ENCODE measurements at regions not wholly inside any gene's neighbourhood (a gene's known extent, or its start where the extent isn't known, plus 50 kb on each side); places are given as distances from the start of the nearest gene placed in this dataset.

DNA sequence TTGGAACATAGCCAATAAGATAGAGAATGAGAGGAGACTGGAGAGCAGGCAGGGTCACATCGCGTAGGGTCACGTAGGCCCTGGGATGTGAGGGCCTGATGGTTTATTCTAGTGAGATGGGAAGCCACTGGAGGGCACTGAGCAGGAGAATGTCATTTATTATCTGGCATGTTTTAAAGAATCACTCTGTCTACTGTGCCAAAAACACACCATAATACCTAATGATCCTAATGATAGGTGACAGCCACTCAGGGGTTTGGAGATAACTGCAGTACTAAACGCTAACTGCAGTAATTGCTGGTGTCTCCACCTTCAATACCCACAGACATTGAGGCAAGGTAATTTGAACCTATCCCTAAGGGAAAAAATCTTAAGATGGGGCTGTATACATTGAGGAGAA lies 185.4 kb downstream of the TTLL7 start:
- no peak for TF ChIP-seq POLR2A (IDR thresholded peaks at IDR 0.05)
- TF ChIP-seq, protein P1, sequence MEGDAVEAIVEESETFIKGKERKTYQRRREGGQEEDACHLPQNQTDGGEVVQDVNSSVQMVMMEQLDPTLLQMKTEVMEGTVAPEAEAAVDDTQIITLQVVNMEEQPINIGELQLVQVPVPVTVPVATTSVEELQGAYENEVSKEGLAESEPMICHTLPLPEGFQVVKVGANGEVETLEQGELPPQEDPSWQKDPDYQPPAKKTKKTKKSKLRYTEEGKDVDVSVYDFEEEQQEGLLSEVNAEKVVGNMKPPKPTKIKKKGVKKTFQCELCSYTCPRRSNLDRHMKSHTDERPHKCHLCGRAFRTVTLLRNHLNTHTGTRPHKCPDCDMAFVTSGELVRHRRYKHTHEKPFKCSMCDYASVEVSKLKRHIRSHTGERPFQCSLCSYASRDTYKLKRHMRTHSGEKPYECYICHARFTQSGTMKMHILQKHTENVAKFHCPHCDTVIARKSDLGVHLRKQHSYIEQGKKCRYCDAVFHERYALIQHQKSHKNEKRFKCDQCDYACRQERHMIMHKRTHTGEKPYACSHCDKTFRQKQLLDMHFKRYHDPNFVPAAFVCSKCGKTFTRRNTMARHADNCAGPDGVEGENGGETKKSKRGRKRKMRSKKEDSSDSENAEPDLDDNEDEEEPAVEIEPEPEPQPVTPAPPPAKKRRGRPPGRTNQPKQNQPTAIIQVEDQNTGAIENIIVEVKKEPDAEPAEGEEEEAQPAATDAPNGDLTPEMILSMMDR (IDR thresholded peaks at IDR 0.05): no peak
- H3K4me3 ChIP-seq: no peak overlapping the region
- H3K4me1 ChIP-seq: no peaks in the 10 kb centered on the region
- intact Hi-C loops (cut with DNase I; ENCODE audit: low total_unique reads): no loop called here
- H3K27ac ChIP-seq: no peak overlapping the region
- no peak for DNase-seq
- no peaks in the 10 kb centered on the region for H3K9me3 ChIP-seq
- no peaks in the 10 kb centered on the region for H3K36me3 ChIP-seq
- H3K27me3 ChIP-seq: no peaks in the 10 kb centered on the region

DNA sequence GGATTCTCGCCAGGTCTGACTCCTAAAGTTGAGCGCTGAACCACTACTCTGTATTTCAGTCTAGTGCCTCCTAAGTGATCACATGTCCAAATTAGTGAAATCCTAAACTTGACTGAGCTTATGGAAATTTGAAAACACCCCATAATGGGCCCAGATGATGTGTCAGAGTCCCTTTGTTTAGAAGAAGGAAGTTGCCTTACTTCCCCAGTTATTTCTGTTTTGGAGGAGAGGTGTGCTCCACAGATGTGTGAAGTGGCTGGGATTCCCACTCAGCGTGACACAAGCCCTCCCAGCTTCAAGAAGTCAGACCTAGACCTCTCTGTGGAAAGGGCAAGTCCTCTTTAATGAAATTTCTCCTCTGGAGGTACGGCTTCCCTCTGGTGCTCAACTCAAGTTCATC lies 188.8 kb downstream of the TTLL7 start:
- no peak overlapping the region for H3K4me3 ChIP-seq
- no peaks in the 10 kb centered on the region for H3K27me3 ChIP-seq
- DNase-seq: no peak

DNA sequence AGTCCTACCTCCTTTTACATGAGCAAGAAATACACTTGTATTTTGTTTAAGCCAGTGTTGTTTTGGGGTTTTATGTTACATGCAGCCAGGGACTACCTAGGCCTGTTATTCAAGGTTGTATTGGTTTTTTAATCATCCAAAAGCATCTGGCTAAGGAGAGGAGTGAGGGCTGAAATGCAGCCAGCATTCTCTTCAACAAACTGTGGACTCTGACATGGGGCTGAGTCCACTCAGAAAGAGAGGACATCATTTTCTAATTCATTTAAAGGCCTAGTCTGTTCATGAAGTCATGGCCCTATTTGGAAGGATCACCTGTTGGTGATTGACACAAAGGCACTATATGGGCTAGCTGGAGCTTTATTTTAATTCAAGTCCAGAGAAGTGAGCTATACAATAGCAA lies 190.4 kb downstream of the TTLL7 start:
- no peaks in the 10 kb centered on the region for H3K27me3 ChIP-seq
- no peaks in the 10 kb centered on the region for H3K4me1 ChIP-seq
- no peak for TF ChIP-seq POLR2A (IDR thresholded peaks at IDR 0.05)
- TF ChIP-seq, protein P1 (IDR thresholded peaks at IDR 0.05): no peak
- H3K4me3 ChIP-seq: no peak overlapping the region
- H3K9me3 ChIP-seq: no peaks in the 10 kb centered on the region
- intact Hi-C loops (cut with DNase I; ENCODE audit: low total_unique reads): no loop called here
- H3K27ac ChIP-seq: no peak overlapping the region
- no peaks in the 10 kb centered on the region for H3K36me3 ChIP-seq
- DNase-seq: no peak

More for the DNA sequence above, 188.8 kb downstream of the TTLL7 start:
- intact Hi-C loops (cut with DNase I; ENCODE audit: low total_unique reads): no loop called here
- no peaks in the 10 kb centered on the region for H3K9me3 ChIP-seq
- TF ChIP-seq, protein P1 (IDR thresholded peaks at IDR 0.05): no peak
- no peak for TF ChIP-seq POLR2A (IDR thresholded peaks at IDR 0.05)
- no peaks in the 10 kb centered on the region for H3K4me1 ChIP-seq
- no peak overlapping the region for H3K27ac ChIP-seq
- no peaks in the 10 kb centered on the region for H3K36me3 ChIP-seq

DNA sequence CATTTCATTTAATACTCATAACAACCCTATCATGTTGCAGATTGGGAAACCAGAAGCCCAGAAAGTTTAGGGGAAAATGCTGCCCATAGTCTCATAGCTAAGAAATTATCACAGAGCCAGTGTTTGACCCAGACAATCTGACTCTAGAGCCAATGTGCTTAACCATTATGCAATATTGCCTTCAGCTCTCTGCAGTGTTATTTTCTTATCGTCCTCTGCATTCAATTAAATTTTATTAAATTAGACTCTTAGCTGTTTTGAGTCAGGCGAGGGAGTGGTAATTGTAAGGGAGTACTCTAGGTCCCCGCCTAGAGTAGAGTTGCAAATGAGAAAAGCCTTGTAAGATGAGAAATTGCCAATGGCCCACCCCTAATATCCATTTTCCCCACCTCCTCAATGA lies 191.1 kb downstream of the TTLL7 start:
- Histone ChIP-seq H3K4me3 (no peak overlapping the region), H3K9me3 (no peaks in the 10 kb centered on the region)
- DNase-seq: no peak

DNA sequence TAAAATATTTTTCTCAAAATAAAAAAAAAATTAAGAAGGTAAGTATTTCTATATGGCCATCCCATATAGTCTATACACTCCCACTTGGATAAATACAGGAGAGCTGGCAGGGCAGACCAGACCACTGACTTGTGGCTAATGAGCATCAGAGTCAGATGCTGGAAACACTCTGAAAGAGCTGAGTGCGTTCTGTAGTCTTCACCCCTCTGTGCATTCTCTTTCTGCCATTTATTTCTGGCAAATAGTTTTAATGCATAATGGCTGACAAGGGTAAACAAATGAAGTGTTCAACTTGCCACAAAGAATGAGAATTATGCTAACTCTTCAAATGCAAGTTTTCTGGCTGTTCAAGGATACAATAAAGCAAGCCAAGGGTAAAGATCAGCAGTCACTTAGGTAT lies 191.7 kb downstream of the TTLL7 start:
- Histone ChIP-seq H3K27ac (no peak overlapping the region), H3K36me3 (no peaks in the 10 kb centered on the region), H3K4me3 (no peak overlapping the region), H3K27me3 (no peaks in the 10 kb centered on the region), H3K9me3 (no peaks in the 10 kb centered on the region), H3K4me1 (no peaks in the 10 kb centered on the region)
- no peak for DNase-seq
- TF ChIP-seq, protein P1 (IDR thresholded peaks at IDR 0.05): no peak
- TF ChIP-seq POLR2A (IDR thresholded peaks at IDR 0.05): no peak
- intact Hi-C loops (cut with DNase I; ENCODE audit: low total_unique reads): no loop called here

More for the DNA sequence above, 191.1 kb downstream of the TTLL7 start:
- Histone ChIP-seq H3K36me3 (no peaks in the 10 kb centered on the region), H3K27me3 (no peaks in the 10 kb centered on the region), H3K27ac (no peak overlapping the region), H3K4me1 (no peaks in the 10 kb centered on the region)
- intact Hi-C loops (cut with DNase I; ENCODE audit: low total_unique reads): no loop called here
- TF ChIP-seq, protein P1 (IDR thresholded peaks at IDR 0.05): no peak
- no peak for TF ChIP-seq POLR2A (IDR thresholded peaks at IDR 0.05)

Measured in uterus (tissue), 3 donors.